Activated CD4-positive, alpha-beta memory T cell treated with anti-CD3 and anti-CD28 coated beads, Interleukin-2, amount 10 ng/mL, durations not matched to agents 7 days and 5 days (primary cell): ENCODE measurements at regions not wholly inside any gene's neighbourhood (a gene's known extent, or its start where the extent isn't known, plus 50 kb on each side); places are given as distances from the start of the nearest gene placed in this dataset.
A peak's percentile ranks its signal among the peaks of the same experiment; 100 is the strongest.

ENCODE experiments used
- CTCF ChIA-PET: fragments of 350-600 bp; sonication (Branson Sonifier 250); formaldehyde crosslinking; loops from one replicate; lab custom pipeline; 2021; ENCODE audit warnings: antibody characterized with exemption, inconsistent platforms; lab: Charles Lee
- POLR2A ChIA-PET: fragments of 350-600 bp; sonication (Branson Sonifier 250); formaldehyde crosslinking; loops from one replicate; lab custom pipeline; 2021; ENCODE audit warnings: antibody characterized with exemption; lab: Charles Lee
- DNase-seq: peaks from one replicate; pipeline ENCODE4 v3.0.0-alpha.2; 2020
- H3K27ac Mint-ChIP-seq: one replicate; pipeline ENCODE4 v1.8.0; 2021; ENCODE audit warnings: mild to moderate bottlenecking, mixed read lengths
- H3K27me3 Mint-ChIP-seq: one replicate; pipeline ENCODE4 v1.8.0; 2021; ENCODE audit warnings: mixed read lengths
- H3K36me3 Mint-ChIP-seq: one replicate; pipeline ENCODE4 v1.8.0; 2021; ENCODE audit warnings: low read depth, mixed read lengths
- H3K4me1 Mint-ChIP-seq: one replicate; pipeline ENCODE4 v1.8.0; 2021; ENCODE audit warnings: mixed read lengths
- H3K4me3 Mint-ChIP-seq: one replicate; pipeline ENCODE4 v1.8.0; 2021; ENCODE audit warnings: mild to moderate bottlenecking, mixed read lengths
- H3K9me3 Mint-ChIP-seq: one replicate; pipeline ENCODE4 v1.8.0; 2021; ENCODE audit warnings: mixed read lengths

GRCh38 chr3:14252321-14253021 lies 73.9 kb downstream of the LSM3 start:
- no peaks in the 10 kb centered on the region for H3K4me1 Mint-ChIP-seq
- no peaks in the 10 kb centered on the region for H3K36me3 Mint-ChIP-seq
- H3K9me3 Mint-ChIP-seq: no peaks in the 10 kb centered on the region
- no peak for DNase-seq
- CTCF ChIA-PET: interaction anchor here (1.2 kb wide), 1 partner anchor 49 kb away, joined by 5 read pairs; no protein-coding TSS in a partner anchor
- no peak overlapping the region for H3K4me3 Mint-ChIP-seq
- POLR2A ChIA-PET: no interaction called here
- H3K27me3 Mint-ChIP-seq: no peaks in the 10 kb centered on the region
- H3K27ac Mint-ChIP-seq: no peak overlapping the region

- ChIA-PET POLR2A (no interaction called here), CTCF (no interaction called here)
- Mint-ChIP-seq H3K36me3 (no peaks in the 10 kb centered on the region), H3K4me1 (no peaks in the 10 kb centered on the region), H3K9me3 (no peaks in the 10 kb centered on the region), H3K27ac (no peak overlapping the region), H3K4me3 (no peak overlapping the region), H3K27me3 (no peaks in the 10 kb centered on the region)
- no peak for DNase-seq
Observed at GRCh38 chr3:14253022-14253706, 74.5 kb downstream of the LSM3 start.

DNA sequence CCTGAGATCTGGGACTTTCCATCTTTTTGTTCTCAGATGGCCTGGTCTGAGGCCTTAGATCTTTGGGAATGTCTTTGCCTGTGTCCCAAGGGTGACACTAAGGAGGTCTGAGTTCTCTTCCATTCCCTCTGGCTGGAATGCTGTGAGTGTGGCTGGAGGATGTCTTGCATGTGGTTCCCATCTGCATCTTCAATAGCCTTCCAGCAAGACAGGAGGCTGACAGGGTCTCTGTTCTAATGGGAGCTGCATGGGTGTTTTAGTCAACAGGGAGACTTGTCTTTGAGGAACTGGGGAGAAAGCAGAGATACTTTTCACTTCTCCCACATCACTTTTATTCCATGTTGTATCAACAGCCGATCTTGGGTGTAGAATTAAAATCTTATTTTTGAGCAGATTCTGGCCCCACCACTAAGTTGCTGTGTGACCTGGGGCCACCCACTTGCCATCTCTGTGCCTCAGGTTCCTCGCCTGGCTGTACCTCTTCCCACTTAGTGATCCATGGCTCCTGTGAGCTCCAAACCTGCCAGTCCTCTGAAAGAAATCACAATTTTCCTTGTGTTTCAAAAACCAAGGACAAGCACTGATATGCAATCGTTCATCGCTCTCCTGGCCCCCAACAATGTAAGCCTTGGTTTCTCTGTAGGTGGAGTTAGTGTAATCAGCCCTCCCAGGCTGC lies 75.2 kb downstream of the LSM3 start:
- no peaks in the 10 kb centered on the region for H3K4me1 Mint-ChIP-seq
- CTCF ChIA-PET: no interaction called here
- H3K4me3 Mint-ChIP-seq: no peak overlapping the region
- POLR2A ChIA-PET: no interaction called here
- no peak for DNase-seq
- no peak overlapping the region for H3K27ac Mint-ChIP-seq
- H3K36me3 Mint-ChIP-seq: no peaks in the 10 kb centered on the region
- no peaks in the 10 kb centered on the region for H3K27me3 Mint-ChIP-seq
- H3K9me3 Mint-ChIP-seq: no peaks in the 10 kb centered on the region

GRCh38 chr3:14254812-14255702 lies 76.4 kb downstream of the LSM3 start:
- ChIA-PET CTCF (no interaction called here), POLR2A (no interaction called here)
- H3K27me3 Mint-ChIP-seq: peaks cover under 1% of the 10 kb centered on the region
- H3K36me3 Mint-ChIP-seq: no peaks in the 10 kb centered on the region
- no peaks in the 10 kb centered on the region for H3K4me1 Mint-ChIP-seq
- H3K27ac Mint-ChIP-seq: no peak overlapping the region
- no peak overlapping the region for H3K4me3 Mint-ChIP-seq
- H3K9me3 Mint-ChIP-seq: no peaks in the 10 kb centered on the region
- DNase-seq: no peak

GRCh38 chr3:14256046-14256445 lies 77.4 kb downstream of the LSM3 start:
- H3K36me3 Mint-ChIP-seq: no peaks in the 10 kb centered on the region
- H3K9me3 Mint-ChIP-seq: no peaks in the 10 kb centered on the region
- H3K4me3 Mint-ChIP-seq: no peak overlapping the region
- CTCF ChIA-PET: no interaction called here
- POLR2A ChIA-PET: no interaction called here
- no peak overlapping the region for H3K27ac Mint-ChIP-seq
- DNase-seq: no peak
- H3K27me3 Mint-ChIP-seq: peaks cover 6% of the 10 kb centered on the region
- H3K4me1 Mint-ChIP-seq: no peaks in the 10 kb centered on the region

GRCh38 chr3:14256561-14257342 lies 78.1 kb downstream of the LSM3 start:
- no peak overlapping the region for H3K27ac Mint-ChIP-seq
- H3K9me3 Mint-ChIP-seq: no peaks in the 10 kb centered on the region
- H3K4me3 Mint-ChIP-seq: no peak overlapping the region
- no peaks in the 10 kb centered on the region for H3K4me1 Mint-ChIP-seq
- CTCF ChIA-PET: interaction anchor here (1.2 kb wide), 1 partner anchor 53 kb away, joined by 3 read pairs; no protein-coding TSS in a partner anchor
- peaks cover 9% of the 10 kb centered on the region for H3K27me3 Mint-ChIP-seq
- no peaks in the 10 kb centered on the region for H3K36me3 Mint-ChIP-seq
- POLR2A ChIA-PET: no interaction called here
- DNase-seq: no peak

DNA sequence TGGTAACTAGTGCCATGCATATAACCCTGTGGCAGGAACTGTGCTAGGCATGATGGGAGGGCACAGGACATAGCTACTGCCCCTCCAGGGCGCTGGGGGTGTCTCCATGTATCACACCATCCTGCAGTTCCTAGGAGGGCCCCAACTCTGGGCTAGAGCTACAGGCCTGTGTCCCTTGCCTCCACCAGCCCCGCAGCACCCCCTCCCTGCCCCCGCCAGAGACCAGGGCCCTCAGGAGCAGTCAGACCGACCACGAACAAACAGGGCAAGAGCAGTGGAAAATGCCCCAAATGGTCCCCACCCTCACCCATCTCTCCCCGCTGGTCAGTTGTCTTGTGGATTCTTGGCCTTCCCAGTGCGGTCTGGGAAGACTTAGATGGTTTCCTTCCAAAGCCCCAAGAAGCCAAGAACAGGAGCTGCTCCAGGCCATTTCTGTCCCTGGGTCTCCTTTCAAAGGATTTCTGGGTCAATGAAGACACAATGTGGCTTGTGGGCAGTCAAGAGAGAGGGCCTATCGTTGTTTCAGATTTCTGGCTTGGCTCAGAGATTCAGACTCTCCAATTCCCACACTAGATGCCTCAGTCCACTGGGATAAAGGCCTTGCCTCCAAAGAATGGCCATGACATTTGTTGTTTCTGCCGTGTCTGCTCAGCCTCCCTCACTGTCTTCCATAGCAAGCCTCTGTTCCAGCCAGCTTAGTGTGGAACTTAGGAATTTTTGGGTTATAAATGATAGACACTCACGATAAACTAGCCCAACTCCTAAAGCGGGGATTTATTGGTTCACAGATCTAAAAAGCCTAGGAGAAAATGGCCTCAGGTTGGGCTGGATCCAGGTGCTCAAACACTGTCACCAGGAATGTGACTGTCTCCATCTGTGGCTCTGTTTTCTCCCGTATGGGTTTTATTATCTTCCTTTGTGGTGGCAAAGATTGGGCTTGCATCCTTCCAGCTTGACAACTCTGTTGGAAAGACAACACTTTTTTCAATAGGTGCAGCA lies 80.6 kb downstream of the LSM3 start:
- Mint-ChIP-seq H3K27me3 (peaks cover 24% of the 10 kb centered on the region), H3K4me1 (no peaks in the 10 kb centered on the region), H3K9me3 (no peaks in the 10 kb centered on the region), H3K36me3 (no peaks in the 10 kb centered on the region), H3K27ac (no peak overlapping the region), H3K4me3 (no peak overlapping the region)
- CTCF ChIA-PET: interaction anchor here (0.7 kb wide), 1 partner anchor 209 kb away, joined by 3 read pairs; no protein-coding TSS in a partner anchor
- no peak for DNase-seq
- POLR2A ChIA-PET: no interaction called here

DNA sequence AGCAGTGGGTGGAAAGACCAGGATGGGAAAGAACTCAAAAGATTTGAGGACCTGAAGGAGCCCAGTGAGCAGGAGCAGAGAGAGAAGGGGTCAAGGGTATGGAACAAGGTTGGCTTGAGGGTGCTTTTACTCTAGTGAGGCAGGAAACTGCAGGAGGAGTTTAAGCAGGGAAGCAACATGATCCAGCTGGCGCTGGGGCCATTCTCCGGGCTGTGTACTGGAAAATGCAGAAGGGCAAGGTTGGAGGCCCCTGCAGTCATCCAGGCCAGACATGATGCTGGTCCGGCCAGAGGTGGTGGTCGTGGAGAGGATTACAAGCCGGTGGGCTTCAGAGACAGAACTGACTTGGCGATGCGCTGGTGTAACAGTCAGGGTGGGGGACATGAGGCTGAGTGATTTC lies 81.8 kb downstream of the LSM3 start:
- Mint-ChIP-seq H3K27me3 (peaks cover 24% of the 10 kb centered on the region), H3K4me3 (no peak overlapping the region), H3K4me1 (peaks cover under 1% of the 10 kb centered on the region), H3K9me3 (no peaks in the 10 kb centered on the region), H3K36me3 (no peaks in the 10 kb centered on the region), H3K27ac (no peak overlapping the region)
- DNase-seq: no peak
- ChIA-PET POLR2A (no interaction called here), CTCF (interaction anchor here (1.4 to 3.1 kb wide), 3 partner anchors 11 to 210 kb away, joined by 4 to 22 read pairs (median 6); no protein-coding TSS in a partner anchor)

DNA sequence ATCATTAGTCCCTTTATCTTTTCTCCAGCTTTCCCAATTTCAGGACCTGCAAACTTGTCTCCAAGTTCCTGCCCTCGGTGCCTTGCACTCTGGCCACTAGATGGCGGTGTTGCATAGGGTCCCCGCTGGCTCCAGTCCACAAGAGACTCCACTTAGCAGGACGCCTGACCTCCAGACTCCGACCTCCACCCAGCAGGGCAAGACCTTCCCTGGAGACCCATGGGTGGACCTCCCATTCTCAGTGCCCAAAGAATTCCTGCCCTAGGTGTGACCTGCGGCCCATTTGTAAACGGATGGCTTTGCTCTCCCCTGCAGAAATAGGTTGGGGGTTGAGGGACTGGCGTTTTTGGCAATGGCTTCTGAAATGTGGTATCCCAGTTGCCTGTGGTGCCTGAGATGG lies 82.6 kb downstream of the LSM3 start:
- POLR2A ChIA-PET: no interaction called here
- H3K4me3 Mint-ChIP-seq: no peak overlapping the region
- H3K4me1 Mint-ChIP-seq: peaks cover 4% of the 10 kb centered on the region
- peaks cover 27% of the 10 kb centered on the region for H3K27me3 Mint-ChIP-seq
- CTCF ChIA-PET: interaction anchor here (0.7 to 3.1 kb wide), 13 partner anchors 12 to 365 kb away, joined by 3 to 22 read pairs (median 4); no protein-coding TSS in a partner anchor
- H3K9me3 Mint-ChIP-seq: no peaks in the 10 kb centered on the region
- DNase-seq: peak; percentile 77
- no peaks in the 10 kb centered on the region for H3K36me3 Mint-ChIP-seq
- H3K27ac Mint-ChIP-seq: no peak overlapping the region

GRCh38 chr3:14262212-14262611 lies 83.6 kb downstream of the LSM3 start:
- H3K36me3 Mint-ChIP-seq: no peaks in the 10 kb centered on the region
- DNase-seq: no peak
- peaks cover 4% of the 10 kb centered on the region for H3K4me1 Mint-ChIP-seq
- ChIA-PET CTCF (interaction anchor here (0.7 to 3.1 kb wide), 9 partner anchors 58 to 366 kb away, joined by 3 to 22 read pairs (median 4); no protein-coding TSS in a partner anchor), POLR2A (no interaction called here)
- H3K4me3 Mint-ChIP-seq: no peak overlapping the region
- H3K9me3 Mint-ChIP-seq: no peaks in the 10 kb centered on the region
- no peak overlapping the region for H3K27ac Mint-ChIP-seq
- peaks cover 27% of the 10 kb centered on the region for H3K27me3 Mint-ChIP-seq

DNA sequence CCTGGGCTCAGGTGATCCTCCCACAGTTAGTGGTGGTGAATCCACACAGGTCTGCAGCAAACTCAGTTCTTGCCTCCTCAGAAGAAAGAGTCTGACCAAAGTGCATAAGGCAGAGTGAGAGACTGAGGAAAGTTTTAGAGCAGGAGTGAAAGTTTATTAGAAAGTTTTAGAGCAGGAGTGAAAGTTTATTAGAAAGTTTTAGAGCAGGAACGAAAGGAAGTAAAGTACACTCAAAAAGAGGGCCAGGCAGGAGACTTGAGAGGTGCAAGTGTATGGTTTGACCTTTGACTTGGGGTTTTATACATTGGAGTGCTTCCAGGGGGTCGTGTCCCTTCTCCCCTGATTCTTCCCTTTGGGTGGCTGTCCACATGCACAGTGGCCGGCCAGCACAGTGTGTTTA lies 84.2 kb downstream of the LSM3 start:
- peaks cover 4% of the 10 kb centered on the region for H3K4me1 Mint-ChIP-seq
- H3K36me3 Mint-ChIP-seq: no peaks in the 10 kb centered on the region
- H3K4me3 Mint-ChIP-seq: no peak overlapping the region
- H3K27me3 Mint-ChIP-seq: peaks cover 27% of the 10 kb centered on the region
- ChIA-PET POLR2A (no interaction called here), CTCF (interaction anchor here (0.6 to 3.1 kb wide), 4 partner anchors 59 to 744 kb away, joined by 3 to 22 read pairs (median 6); no protein-coding TSS in a partner anchor)
- no peak overlapping the region for H3K27ac Mint-ChIP-seq
- no peak for DNase-seq
- no peaks in the 10 kb centered on the region for H3K9me3 Mint-ChIP-seq
